ELR (cell line): ENCODE measurements at regions not wholly inside any gene's neighbourhood (a gene's known extent, or its start where the extent isn't known, plus 50 kb on each side); places are given as distances from the start of the nearest gene placed in this dataset.
"Not testable (repeated sequence)": the region's sequence is repeated elsewhere in the genome, so short reads cannot be mapped to it uniquely, and the experiment has no call there.

Source experiments
- DNase-seq: peaks from one replicate; pipeline ENCODE4 v3.0.0-alpha.2; 2015; ENCODE audit warnings: low read depth

- peak; percentile 35 for DNase-seq
These were observed 100.1 kb downstream of the EIF4E start for GRCh38 chr4:98828801-98829200.

GRCh38 chr4:98827661-98828060, 101.3 kb downstream of the EIF4E start:
- DNase-seq = no peak

- no peak for DNase-seq
These were observed 106.8 kb downstream of the EIF4E start for GRCh38 chr4:98822144-98822543.

GRCh38 chr4:98818116-98818515, 110.8 kb downstream of the EIF4E start:
- DNase-seq = not testable (repeated sequence)

GRCh38 chr4:98816816-98817215, 112.1 kb downstream of the EIF4E start:
- no peak for DNase-seq

GRCh38 chr4:98816386-98816785, 112.5 kb downstream of the EIF4E start:
- no peak for DNase-seq

GRCh38 chr4:98804403-98804802, 124.5 kb downstream of the EIF4E start:
- DNase-seq = no peak

- DNase-seq = no peak
These were observed 125.7 kb downstream of the EIF4E start for GRCh38 chr4:98803251-98803650.

- DNase-seq = no peak
These were observed 126.1 kb downstream of the EIF4E start for GRCh38 chr4:98802770-98803198.

- no peak for DNase-seq
These were observed 127.6 kb downstream of the EIF4E start for GRCh38 chr4:98801259-98801725.

- no peak for DNase-seq
These were observed 131.9 kb downstream of the EIF4E start for GRCh38 chr4:98796991-98797390.

- DNase-seq = peak; percentile 62
These were observed 134.2 kb downstream of the EIF4E start for GRCh38 chr4:98794565-98795205.

- no peak for DNase-seq
These were observed 135.2 kb upstream of the TSPAN5 start for GRCh38 chr4:98793658-98794057.

- peak; percentile 35 for DNase-seq
These were observed 128.5 kb upstream of the TSPAN5 start for GRCh38 chr4:98786866-98787265.

GRCh38 chr4:98784947-98785706, 126.7 kb upstream of the TSPAN5 start:
- no peak for DNase-seq

GRCh38 chr4:98781641-98782357, 123.4 kb upstream of the TSPAN5 start:
- no peak for DNase-seq

- DNase-seq = no peak
These were observed 122.5 kb upstream of the TSPAN5 start for GRCh38 chr4:98780926-98781325.

GRCh38 chr4:98779088-98779487, 120.7 kb upstream of the TSPAN5 start:
- no peak for DNase-seq

GRCh38 chr4:98778206-98778605, 119.8 kb upstream of the TSPAN5 start:
- DNase-seq = peak; percentile 86

GRCh38 chr4:98775672-98776071, 117.3 kb upstream of the TSPAN5 start:
- DNase-seq = no peak

- DNase-seq = no peak
These were observed 115.2 kb upstream of the TSPAN5 start for GRCh38 chr4:98773638-98774037.

GRCh38 chr4:98771959-98772632, 113.7 kb upstream of the TSPAN5 start:
- no peak for DNase-seq
